Hematopoietic multipotent progenitor cell treated with erythropoietin and hydrocortisone succinate and interleukin-3 and kit ligand, for 4 days (in vitro differentiated cells): ENCODE measurements at regions not wholly inside any gene's neighbourhood (a gene's known extent, or its start where the extent isn't known, plus 50 kb on each side); places are given as distances from the start of the nearest gene placed in this dataset.
"Not testable (repeated sequence)": the region's sequence is repeated elsewhere in the genome, so short reads cannot be mapped to it uniquely, and the experiment has no call there.

ENCODE experiments used
- DNase-seq: peaks from one replicate; pipeline ENCODE4 v3.0.0-alpha.2; 2015

DNA sequence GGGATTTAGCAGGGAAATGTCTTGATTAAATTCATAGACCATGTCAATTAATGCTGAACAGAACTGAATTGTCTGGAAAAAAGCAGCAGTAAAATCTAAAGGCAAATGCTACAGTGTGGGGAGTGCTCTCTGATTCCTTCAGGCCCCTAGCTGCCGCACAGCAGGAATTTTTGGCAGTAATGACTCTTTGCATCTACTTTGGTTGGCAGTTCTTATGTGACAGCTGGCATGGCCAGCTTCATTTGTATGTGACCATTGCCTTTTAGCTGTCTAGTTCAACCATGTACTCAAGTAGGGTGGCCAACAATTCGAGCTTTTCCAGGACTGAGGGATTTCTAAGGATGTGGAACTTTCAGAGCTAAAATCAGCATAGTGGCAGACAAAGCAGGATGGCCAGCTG is 499.1 kb upstream of the MAN1A1 start:
- no peak for DNase-seq

DNA sequence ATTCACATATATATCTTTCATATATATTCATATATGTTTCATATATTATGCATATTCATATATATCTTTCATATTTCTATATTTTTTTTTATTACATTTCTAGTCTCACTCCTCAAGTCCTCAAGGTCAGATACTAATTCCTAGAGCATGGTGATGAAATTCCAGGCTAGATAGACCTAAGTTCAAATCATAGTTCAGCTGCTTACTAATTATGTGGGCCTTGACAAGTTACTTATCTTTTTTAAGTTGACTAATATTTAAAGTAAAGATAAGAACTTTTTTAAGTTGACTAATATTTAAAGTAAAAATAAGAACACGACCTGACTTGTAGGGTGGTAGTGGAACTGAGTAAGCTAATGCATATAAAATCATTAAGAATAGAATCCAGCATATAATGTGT is 495.6 kb upstream of the MAN1A1 start:
- DNase-seq: no peak

DNA sequence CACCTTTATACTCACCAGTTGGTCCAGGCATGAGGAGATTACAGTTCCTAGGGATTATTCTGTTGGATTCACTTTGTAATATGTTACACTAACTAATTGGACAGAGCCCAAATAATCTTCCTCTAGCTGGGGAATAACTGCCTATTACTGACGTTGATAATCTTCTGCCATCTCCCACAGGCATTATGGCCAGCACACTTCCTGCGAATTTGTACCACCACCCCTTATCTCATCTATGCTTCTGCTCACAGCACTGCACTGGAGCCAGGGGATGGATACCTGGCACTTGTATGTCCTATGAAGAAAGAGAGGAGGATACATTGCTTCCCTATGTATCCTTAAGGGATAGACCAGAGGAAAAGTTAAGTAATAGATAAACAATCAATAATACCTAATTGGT is 494.8 kb upstream of the MAN1A1 start:
- peak; percentile 57 for DNase-seq

DNA sequence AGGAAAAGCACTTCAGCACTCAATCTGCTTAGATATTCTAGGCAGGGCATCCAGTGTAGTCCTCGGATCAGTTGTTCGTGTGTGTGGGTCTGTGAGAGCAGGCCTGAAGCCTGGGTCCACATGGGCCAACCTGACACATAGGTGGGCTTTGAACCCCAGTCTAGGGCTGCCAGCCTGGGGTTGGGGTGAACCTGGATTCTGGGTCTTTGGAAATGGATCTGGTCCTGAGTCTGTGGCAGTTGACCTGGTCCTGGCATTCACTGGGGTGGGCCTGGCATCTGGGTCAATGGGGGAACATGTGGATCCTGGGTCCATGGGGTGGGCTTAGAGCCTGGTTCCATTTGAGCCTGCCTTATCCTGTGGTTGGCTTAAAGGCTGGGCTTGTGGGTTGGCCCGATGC is 492.6 kb upstream of the MAN1A1 start:
- no peak for DNase-seq

DNA sequence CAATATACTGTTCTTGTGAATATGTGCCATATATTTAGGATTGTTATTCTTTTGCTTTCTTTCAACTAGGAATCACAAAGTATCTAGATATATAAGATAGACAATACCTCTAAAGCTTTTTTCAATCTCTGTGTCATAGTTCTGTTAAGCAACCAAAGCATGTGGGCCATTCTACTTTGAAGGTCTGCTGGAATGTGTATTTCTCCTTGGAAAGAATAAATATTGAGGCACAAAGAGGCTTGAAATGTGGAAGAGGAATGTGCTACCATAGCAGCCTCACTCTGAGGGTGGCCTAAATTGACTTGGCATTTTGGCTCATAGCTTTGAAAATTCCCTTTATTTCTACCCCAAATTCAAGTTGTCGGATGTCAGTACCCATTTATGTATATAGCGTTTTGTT is 488.5 kb upstream of the MAN1A1 start:
- DNase-seq: no peak

DNA sequence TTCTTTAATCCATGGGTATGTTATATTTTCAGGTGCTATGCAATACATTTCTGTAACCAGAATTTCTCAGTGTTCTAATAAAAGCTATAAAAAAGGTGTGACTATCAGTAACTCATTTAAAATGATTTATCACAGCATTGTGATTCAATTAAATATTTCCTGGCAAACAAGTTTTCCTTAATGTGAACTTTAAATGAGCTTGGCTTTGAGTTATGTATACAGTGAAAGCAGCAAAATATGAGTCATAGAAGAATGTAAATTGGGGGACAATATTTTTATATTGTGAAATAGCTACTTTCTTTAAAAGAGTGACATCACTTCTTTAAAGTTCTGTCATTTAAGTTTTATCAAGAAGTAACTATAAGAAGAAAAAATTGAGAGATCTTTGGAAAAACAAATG is 484.9 kb upstream of the MAN1A1 start:
- DNase-seq: no peak

DNA sequence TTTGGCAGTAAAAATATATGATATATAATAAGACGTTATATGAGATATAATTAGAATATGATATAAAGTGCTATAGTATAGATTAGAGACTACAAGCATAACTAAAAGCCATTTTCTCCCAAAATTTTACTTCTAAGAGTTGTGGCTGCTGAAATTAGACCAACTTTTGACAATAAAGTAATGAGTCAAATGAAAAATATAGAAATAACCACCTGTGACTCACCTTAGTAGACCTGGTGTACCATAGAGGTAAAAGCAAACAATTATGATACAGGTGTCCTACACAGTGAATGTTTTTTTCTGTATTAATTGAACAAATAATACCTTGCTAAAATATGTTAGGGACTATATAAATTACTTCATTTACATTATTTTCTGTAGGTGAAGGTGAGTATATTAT is 482.9 kb upstream of the MAN1A1 start:
- DNase-seq: no peak

DNA sequence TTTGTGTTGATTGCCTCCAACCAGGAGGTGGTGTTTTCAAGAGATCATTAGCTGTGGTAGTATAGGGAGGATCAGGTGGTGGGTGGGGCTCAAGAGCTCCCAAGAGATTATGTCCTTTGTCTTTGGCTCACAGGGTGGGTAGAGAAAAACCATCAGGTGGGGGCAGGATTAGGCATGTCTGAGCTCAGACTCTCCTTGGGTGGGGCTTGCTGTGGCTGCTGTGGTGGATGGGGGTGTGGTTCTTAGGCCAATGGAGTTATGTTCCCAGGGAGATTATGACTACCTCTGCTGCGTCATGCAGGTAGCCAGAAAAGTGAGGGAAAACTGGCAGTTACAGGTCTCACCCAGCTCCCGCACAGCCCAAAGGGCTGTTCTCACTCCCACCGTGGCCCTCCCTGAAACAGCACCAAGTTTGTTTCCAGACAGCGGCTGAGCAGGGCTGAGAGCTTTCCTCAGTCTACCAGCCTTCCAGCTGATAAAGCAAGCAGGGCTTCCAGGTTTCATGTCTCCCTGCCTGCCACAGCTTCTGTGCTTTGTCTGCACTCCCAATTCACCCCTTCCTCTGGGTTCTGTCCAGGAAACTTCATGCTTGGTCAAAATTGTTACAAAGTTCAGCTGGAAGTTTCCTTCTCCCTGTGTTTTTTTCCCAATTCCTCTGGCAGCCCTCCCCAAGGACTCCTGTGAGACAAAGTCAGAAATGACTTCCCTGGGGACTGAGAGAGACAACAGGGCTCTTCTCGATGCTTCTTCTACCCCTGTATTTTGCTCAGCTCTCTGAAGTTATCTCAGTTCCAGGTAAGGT is 481.1 kb upstream of the MAN1A1 start:
- peak; percentile 53 for DNase-seq

DNA sequence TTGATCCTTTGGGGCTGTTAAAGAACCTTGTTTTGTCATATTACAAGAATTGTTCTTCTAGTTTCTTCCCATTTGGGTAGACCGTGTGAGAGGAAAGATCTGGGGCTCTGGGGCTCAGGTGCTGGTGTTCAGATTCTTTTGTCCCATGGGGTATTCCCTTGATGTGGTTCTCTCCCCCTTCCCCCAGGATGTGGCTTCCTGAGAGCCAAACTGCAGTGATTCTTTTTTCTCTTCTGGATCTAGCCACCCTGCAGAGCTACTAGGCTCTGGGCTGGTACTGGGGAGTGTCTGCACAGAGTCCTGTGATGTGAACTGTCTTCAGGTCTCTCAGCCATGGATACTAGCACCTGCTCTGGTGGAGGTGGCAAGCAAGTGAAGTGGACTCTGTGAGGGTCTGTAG is 480.5 kb upstream of the MAN1A1 start:
- no peak for DNase-seq

DNA sequence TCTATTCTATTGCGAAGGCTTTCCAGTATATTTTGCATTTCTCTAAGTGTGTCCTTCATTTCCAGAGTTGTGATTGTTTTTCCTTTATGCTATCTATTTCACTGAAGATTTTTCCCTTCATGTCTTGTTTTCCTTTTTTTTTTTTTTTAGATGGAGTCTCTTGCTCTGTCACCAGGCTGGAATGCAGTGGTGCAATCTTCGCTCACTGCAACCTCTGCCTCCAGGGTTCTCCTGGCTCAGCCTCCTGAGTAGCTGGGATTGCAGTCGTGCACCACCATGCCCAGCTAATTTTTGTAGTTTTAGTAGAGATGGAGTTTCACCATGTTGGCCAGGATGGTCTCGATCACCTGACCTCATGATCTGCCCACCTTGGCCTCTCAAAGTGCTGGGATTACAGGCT is 479.9 kb upstream of the MAN1A1 start:
- not testable (repeated sequence) for DNase-seq

DNA sequence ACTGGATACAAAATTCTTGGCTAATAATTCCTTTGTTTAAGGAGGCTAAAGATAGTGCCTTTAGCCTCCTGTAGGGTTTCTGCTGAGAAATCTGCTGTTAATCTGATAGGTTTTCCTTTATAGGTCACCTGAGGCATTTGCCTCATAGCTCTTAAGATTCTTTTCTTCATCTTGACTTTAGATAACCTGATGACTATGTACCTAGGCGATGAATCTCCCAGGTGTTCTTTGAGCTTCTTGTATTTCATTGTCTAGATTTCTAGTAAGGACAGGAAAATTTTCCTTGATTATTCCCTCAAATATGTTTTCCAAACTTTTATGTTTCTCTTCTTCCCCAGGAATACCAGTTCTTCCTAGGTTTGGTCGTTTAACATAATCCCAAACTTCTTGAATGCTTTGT is 479.4 kb upstream of the MAN1A1 start:
- DNase-seq: no peak

DNA sequence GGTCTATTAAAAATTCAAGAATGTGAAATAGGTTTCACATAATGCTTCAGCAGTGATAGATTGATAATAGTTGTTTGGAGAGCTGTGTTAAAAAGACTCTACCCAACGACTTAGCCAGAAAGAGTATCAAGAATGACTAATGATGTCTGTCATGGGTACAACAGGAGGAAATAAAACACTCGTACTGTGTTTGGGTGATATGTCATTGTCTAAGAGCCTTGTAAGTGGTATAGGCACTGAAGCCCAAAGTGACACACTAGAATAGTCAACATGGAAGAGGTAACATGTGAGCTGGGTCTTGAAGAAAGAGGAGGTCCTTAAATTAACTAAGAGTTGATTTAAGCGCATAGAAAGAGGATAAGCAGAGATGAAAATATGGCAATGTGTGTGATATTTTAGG is 471.8 kb upstream of the MAN1A1 start:
- DNase-seq: no peak

DNA sequence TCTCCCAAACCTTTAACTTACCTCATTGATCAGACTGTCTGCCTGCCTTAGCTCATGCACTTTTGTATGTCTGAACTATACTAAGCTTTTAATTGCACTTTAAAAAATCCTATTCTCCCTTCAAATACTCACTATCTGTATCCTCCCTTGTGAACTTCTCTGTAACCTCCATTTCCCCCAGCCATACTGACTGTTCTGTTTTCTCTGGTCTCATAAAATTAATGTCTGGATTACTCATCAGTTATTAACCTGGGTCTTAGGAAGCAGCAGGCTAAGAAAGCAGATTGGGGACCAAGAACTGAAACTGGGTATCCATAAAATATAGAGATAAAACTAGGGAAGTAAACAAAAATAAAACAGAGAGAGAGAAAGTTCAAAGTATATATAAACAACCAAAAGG is 469.3 kb upstream of the MAN1A1 start:
- DNase-seq: no peak

DNA sequence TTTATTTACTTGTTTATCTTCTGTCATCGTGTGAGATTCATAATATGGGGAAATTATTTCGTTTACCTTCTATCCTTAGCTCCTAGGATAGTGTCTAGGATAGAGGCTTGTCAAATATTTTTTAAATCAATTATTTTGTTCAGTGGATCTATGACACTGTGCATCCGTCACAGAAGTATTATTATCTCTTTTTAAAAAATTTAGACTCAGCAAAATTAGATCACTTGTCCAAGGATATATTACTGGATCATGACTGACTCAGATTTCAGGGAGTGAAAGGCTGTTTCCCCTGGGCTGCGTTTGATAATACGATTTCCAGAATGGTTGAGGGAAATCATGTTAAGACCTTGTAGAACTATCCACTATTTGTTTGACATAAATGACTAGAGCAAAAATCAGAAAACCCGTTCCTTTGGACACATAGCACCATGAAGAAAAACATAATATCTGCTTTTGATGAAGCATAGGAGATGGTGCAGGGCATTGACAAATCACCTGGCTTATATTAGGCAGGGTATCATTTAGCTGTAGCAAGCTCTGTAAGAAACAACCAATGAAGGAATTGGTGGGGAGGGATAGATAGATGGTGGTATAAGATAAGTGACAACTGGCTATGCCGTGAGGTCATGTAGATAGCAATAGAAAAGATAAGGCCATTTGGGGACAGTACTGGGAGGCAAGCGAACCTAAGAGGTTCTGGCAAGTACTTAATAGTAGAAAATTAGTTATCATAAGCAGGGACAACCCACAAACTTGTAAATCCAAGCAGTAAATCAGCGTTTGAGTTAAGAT is 465.2 kb upstream of the MAN1A1 start:
- DNase-seq: no peak

DNA sequence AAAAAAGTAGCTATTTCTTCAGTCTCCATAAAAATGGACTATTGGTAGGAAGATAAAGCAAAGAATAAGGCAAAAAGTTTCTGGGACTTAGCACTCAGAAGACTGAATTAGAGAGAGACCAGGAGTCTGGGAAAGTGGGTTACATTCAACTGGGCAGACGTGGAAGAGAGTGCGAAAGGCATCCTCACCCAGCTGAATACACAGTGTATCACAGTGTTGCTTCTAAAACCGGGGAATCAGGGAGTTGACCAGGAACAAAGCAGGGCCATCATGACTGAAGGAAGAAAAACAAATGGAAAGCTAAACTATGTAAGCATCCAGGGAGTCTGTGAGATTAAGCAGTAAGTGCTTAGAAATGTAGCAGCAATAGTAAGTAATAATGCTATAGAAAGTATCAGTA is 452.9 kb upstream of the MAN1A1 start:
- no peak for DNase-seq

DNA sequence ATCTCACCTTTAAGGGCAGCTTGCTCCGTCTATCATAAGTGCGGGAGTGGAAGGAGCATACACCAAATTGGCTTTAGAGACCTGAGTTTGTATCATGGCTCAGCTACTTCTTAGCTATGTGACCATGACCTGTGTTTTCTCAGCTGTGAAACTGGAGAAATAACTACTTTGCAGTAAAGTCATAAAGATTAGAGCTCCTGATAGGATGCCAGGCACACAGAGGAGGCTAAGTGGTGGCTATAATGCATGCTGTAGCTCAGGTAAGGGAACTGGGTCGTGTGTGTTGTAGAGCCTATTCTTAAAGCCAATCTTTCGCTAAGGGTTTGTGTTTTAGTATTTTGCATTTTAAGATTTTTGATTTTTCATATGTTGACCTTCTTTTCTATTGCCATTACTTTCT is 451.5 kb upstream of the MAN1A1 start:
- DNase-seq: no peak

DNA sequence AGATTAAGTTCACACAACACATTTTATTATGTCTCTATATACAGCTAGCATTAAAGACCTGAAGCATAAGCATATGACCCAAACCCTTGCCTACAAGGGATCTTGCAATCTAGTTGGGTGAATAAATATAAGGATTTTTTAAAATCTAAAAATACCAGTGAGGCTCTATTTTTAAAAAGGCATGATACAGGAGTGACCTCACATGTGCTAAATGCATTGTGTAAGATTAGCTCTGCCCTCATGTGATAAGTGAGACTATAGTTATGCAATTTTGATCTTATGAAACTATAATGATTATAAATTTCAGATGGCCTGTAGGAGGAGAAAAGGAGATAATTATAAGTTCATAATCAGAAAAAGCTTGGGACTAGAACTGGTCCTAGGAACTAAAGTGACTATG is 451.0 kb upstream of the MAN1A1 start:
- peak; percentile 57 for DNase-seq

DNA sequence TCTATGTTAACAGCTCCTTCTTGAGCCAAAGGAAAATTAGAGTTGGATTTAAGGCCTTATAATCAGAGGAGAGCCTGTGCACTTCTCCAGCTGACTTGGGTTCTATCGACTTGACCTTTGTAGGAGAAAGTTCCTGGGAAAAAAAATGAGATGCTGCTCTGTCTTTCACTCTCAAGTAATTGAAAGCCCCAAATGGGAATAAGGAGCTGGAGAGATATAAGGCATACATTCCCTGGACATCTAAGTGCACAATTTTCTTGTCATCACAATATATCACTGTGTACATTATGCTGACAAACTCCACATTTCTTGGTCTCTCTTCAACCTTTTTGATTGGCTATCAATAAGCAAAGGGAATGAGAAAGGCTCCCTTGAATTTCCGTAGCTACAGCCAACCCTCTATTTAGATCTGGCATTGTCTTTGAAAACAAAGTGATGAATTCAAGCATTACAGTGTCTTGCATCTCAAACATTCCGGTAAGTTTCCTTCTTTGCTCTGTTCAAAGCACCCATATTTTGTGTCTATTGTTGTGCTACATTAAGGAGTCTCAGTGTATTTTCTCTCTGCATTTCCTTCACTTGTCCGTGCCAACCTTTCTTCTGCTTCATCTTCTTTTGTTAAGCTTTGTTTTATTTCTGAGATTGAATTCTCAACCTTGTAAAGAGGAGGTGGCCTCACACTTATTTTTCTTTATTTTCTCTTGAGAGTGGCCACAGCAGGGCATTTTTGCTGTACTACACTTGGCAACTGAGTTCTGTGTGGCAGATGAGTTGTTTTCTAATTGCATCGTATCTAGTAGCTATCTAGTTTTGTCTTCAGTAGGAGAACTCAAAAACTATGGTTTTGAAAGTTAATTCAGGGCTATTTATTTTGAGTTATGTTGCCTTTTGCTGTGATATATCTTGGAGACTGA is 450.3 kb upstream of the MAN1A1 start:
- no peak for DNase-seq

DNA sequence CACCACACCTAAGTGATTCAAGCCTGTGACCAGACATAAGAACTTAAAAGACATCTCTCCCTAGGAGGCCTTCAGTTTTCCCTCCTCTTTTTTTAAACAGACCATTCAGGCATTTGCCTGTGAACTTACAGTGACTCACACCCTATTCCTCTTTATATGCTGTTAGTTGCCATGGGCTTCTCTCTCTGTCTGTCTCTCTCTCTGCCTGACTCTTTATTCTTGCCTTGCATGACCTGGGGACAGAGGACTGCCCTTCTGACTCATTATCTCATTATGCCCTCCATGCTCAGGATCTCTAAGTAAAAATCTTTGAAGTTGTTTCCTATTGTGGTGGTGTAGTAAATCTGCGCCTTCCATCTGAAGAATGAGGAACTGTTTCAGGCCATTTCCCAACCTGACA is 442.2 kb upstream of the MAN1A1 start:
- no peak for DNase-seq

DNA sequence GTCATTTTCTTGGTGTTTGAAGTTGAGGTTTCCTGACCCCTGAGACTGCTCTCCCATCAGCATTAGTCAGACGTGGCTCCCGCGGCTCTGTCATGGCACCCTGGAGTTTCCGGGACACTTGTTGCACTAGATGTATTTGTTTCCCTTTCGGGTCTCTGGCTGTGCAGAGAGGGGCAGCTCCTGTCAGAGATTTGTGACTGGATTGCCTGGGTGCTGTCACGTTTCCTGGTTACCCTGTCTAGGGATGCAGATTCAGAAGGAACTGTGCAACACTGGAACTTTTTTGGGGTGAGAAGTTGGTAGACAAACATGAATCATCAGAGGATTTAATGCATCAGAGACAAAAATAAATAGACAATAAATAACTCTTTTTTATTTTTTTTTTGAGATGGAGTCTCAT is 431.8 kb upstream of the MAN1A1 start:
- DNase-seq: no peak

DNA sequence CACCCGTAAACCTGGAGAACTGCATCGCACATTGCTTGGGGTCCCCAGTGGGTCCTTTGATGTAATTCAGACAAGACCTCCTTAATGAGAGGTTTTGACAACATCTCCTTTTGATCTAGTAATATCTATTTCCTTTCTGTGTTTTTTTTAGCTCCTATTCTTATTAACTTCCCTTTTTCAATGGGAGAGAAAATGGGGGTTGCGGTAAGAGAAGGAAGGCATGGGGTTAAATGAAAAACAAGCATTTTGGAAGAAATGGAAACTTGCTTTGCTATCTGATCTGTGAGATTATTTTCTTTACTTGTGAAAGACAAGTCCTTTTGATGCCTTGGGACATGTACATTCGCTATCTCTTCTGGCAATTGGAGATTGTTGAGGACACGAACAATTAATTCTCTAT is 418.6 kb upstream of the MAN1A1 start:
- DNase-seq: peak; percentile 80

DNA sequence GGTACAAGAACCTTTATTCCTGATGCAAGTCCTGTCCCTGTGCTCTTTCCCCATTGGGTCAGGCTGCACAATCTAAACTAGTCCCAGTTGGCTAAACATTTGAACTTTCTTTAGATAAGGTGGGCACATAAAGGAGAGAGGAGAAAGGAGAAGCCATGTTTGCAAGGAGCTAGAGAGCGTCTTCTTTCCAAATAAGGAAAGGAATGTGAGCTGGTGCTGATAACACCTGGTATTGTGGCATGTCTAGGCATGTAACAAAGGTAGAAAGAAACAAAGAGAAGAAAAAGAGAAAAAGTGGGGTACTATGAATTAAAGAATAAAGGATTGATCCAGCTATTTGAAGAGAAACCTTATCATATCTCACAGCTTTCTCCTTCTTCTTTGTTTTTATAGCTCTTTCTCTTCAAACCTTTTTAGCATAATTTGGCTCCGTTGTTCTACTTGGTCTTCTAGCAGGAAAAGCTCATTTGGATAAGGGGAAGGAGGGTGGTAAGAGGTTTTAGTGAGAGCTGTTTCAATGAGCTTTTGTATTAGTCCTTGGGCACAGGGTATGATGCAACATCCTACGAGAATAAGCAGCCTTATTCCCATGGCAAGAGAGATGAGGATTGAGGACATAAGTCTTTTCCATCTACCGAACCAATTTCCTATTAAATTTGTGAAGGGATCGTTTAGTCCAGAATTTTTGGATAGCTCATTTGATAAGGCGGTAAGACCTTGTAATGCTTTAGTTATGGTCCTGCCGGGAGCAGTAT is 415.5 kb upstream of the MAN1A1 start:
- no peak for DNase-seq

DNA sequence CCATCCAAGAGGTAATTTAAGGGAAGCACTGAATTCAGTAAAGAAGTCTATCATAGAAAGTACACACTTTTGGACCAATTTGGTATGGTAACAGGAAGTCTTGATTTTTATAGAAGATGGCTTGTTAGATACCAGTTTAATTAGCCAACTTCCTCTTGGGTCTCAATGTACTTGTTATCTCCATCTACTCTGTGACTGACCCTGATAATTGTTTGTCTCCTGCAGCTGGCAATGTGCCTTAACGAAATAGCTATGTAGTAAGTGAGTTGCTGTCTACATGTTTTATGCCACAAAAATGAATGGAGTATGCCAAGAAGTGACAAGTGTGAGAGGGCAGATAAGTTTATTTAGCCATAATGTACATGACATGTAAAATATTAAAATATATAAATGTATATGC is 410.5 kb upstream of the MAN1A1 start:
- DNase-seq: peak; percentile 71
